HCT116 (cell line): ENCODE measurements at regions not wholly inside any gene's neighbourhood (a gene's known extent, or its start where the extent isn't known, plus 50 kb on each side); places are given as distances from the start of the nearest gene placed in this dataset.

Experiments used
- ATAC-seq: fragments of 200-7000 bp; cut with Tn5 transposase; 2 replicates; pipeline ENCODE4 v1.9.1; 2020; ENCODE audit warnings: mild to moderate bottlenecking, moderate library complexity
- BruUV-seq: library from RNA; stranded (reverse); fragments of 400-500 nt; replicated peaks from 2 replicates; lab custom pipeline; 2021; lab: Mats Ljungman, UMichigan
- CTCF ChIA-PET: fragments of 300-600 bp; sonication (Branson Sonifier 250); formaldehyde crosslinking; loops from one replicate; lab custom pipeline; 2021; ENCODE audit warnings: antibody characterized with exemption; lab: Charles Lee
- POLR2A ChIA-PET: fragments of 300-600, 350-600 bp; sonication (Branson Sonifier 250); formaldehyde crosslinking; loops from one replicate; lab custom pipeline; 2021; ENCODE audit warnings: antibody characterized with exemption; lab: Charles Lee
- RAD21 ChIA-PET, 2 experiments: fragments of 300-600 bp; sonication (Branson Sonifier 250); formaldehyde crosslinking; loops; one replicate each; lab custom pipeline; 2023; ENCODE audit warnings: low total read pairs in 2 of 2; ENCODE audit not compliant: uncharacterized antibody in 2 of 2, unreplicated experiment in 2 of 2, low non-redundant PET in 1 of 2; lab: Charles Lee
- DNase-seq: peaks from one replicate; pipeline ENCODE4 v3.0.0-alpha.2; 2010; ENCODE audit warnings: low read depth, low spot score
- H2AFZ ChIP-seq: fragments of 200-600 bp; shearing (Covaris generic), sonication (generic); 2 replicates; pipeline ENCODE4 v1.6.1; 2017; ENCODE audit warnings: low read depth, mixed run types, mixed read lengths, antibody characterized with exemption, low read length; ENCODE audit not compliant: poor library complexity, severe bottlenecking
- H3K27ac ChIP-seq: 2 replicates; pipeline ENCODE4 v1.5.1; 2012; ENCODE audit warnings: low read depth, low read length
- H3K27me3 ChIP-seq: fragments of 200-600 bp; sonication (generic); 2 replicates; pipeline ENCODE4 v1.6.1; 2016; ENCODE audit warnings: mixed run types, low read length, mixed read lengths; ENCODE audit not compliant: insufficient read depth
- H3K36me3 ChIP-seq, 2 experiments: fragments of 200-500 bp in 1 of 2; fragments of 200-600 bp in 1 of 2; sonication (Bioruptor generic) in 1 of 2; sonication (generic) in 1 of 2; 2 replicates each; pipeline versions ENCODE4 v1.5.1 to v1.6.1; 2014 to 2016; ENCODE audit warnings: low read length in 2 of 2, inconsistent platforms in 1 of 2, mixed read lengths in 1 of 2, mixed run types in 1 of 2; ENCODE audit not compliant: insufficient read depth in 2 of 2, control insufficient read depth in 1 of 2
- H3K4me1 ChIP-seq, 2 experiments: fragments of 200-600 bp in 1 of 2; sonication (generic) in 1 of 2; 2 replicates each; pipeline versions ENCODE4 v1.5.1 to v1.6.1; 2012 to 2017; ENCODE audit warnings: low read length in 2 of 2, inconsistent platforms in 1 of 2, mild to moderate bottlenecking in 1 of 2, mixed read lengths in 1 of 2, mixed run types in 1 of 2, moderate library complexity in 1 of 2; ENCODE audit not compliant: insufficient read depth in 2 of 2, control insufficient read depth in 1 of 2
- H3K4me2 ChIP-seq: fragments of 200-600 bp; sonication (generic); 2 replicates; pipeline ENCODE4 v1.6.1; 2017; ENCODE audit warnings: mixed run types, low read length, mixed read lengths
- H3K4me3 ChIP-seq, 2 experiments: fragments of 200-600 bp in 1 of 2; sonication (generic) in 1 of 2; replicated peaks in 1 of 2; 2 replicates each; pipeline ENCODE4 v1.5.1; 2011 to 2016; ENCODE audit warnings: low read length in 2 of 2, control low read depth in 1 of 2, low read depth in 1 of 2, mild to moderate bottlenecking in 1 of 2, mixed read lengths in 1 of 2, mixed run types in 1 of 2
- H3K79me2 ChIP-seq: fragments of 200-600 bp; sonication (generic); 2 replicates; pipeline ENCODE4 v1.6.1; 2017; ENCODE audit warnings: mild to moderate bottlenecking, mixed run types, low read length, moderate library complexity, mixed read lengths; ENCODE audit not compliant: insufficient read depth
- H3K9ac ChIP-seq: fragments of 200-600 bp; sonication (generic); 2 replicates; pipeline ENCODE4 v1.6.1; 2016; ENCODE audit warnings: low read length, mixed read lengths
- H3K9me2 ChIP-seq: fragments of 200-600 bp; sonication (generic), shearing (Covaris generic); 2 replicates; pipeline ENCODE4 v1.6.1; 2017; ENCODE audit warnings: mixed run types, mild to moderate bottlenecking, moderate library complexity; ENCODE audit not compliant: insufficient read depth
- H3K9me3 ChIP-seq, 2 experiments: fragments of 200-500 bp in 1 of 2; fragments of 200-600 bp in 1 of 2; sonication (Bioruptor generic) in 1 of 2; sonication (generic) in 1 of 2; 2 replicates each; pipeline ENCODE4 v1.6.1; 2014 to 2017; ENCODE audit warnings: low read length in 2 of 2, mixed read lengths in 2 of 2, inconsistent platforms in 1 of 2, low read depth in 1 of 2, mild to moderate bottlenecking in 1 of 2, mixed run types in 1 of 2, moderate library complexity in 1 of 2; ENCODE audit not compliant: control insufficient read depth in 1 of 2, insufficient read depth in 1 of 2
- H4K20me1 ChIP-seq: fragments of 200-600 bp; sonication (generic), shearing (Covaris generic); 2 replicates; pipeline ENCODE4 v1.6.1; 2017; ENCODE audit warnings: mixed run types, mild to moderate bottlenecking, moderate library complexity; ENCODE audit not compliant: insufficient read depth
- CBX3 ChIP-seq: IDR thresholded peaks from 2 replicates; pipeline ENCODE4 v1.6.1; 2012; ENCODE audit warnings: low read depth
- CEBPB ChIP-seq: IDR thresholded peaks from 2 replicates; pipeline ENCODE4 v1.6.1; 2012; ENCODE audit warnings: low read depth
- EGR1 ChIP-seq: IDR thresholded peaks from 2 replicates; pipeline ENCODE4 v1.6.1; 2012; ENCODE audit warnings: low read depth
- ELF1 ChIP-seq: IDR thresholded peaks from 2 replicates; pipeline ENCODE4 v1.6.1; 2012; ENCODE audit warnings: low read depth, borderline replicate concordance
- EZH2phosphoT487 ChIP-seq: fragments of 200-600 bp; IDR thresholded peaks from 2 replicates; pipeline ENCODE4 v1.6.1; 2018; ENCODE audit warnings: antibody characterized with exemption, borderline replicate concordance
- FOSL1 ChIP-seq: IDR thresholded peaks from 2 replicates; pipeline ENCODE4 v1.6.1; 2012; ENCODE audit warnings: low read depth
- JUND ChIP-seq: IDR thresholded peaks from 2 replicates; pipeline ENCODE4 v1.6.1; 2012
- POLR2A ChIP-seq: IDR thresholded peaks from 2 replicates; pipeline ENCODE4 v1.7.0; 2011; ENCODE audit warnings: borderline replicate concordance; ENCODE audit not compliant: insufficient read depth, insufficient read length; ENCODE audit errors: extremely low read depth
- POLR2AphosphoS5 ChIP-seq: IDR thresholded peaks from 2 replicates; pipeline ENCODE4 v1.6.1; 2011; ENCODE audit warnings: mild to moderate bottlenecking, low read depth, low read length, moderate library complexity
- SP1 ChIP-seq: IDR thresholded peaks from 2 replicates; pipeline ENCODE4 v1.6.1; 2012; ENCODE audit warnings: low read depth
- ZFX ChIP-seq: fragments of 450-650 bp; IDR thresholded peaks from 2 replicates; pipeline ENCODE4 v1.6.1; 2017
- intact Hi-C: fragments of 100-400 bp; cut with micrococcal nuclease; formaldehyde crosslinking; loops from 2 replicates; pipeline ENCODE4 v1.10.0; 2022
- TF ChIP-seq, protein P1 (sequence below): IDR thresholded peaks from 2 replicates; pipeline ENCODE4 v1.6.1; 2012

DNA sequence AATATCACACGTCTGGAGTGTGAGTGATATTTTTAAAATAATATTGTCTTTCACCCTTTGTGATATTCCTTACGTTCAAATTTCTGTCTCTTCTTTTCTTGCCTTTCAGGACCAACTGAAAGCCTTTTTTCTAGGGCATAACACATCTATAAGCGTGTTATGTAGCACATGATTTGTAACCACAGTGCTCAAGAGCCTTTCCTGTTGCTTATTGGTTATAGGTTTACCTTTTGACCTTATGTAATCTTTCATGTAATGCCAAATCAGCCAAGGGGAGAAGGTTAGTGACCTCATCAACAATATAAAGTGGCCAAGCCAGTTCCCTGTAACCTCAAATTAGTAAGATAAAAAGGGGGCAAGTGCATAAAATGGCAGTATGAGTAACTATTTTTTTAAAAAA lies 480.2 kb downstream of the AMY1C start:
- DNase-seq: no peak
- no peak for ATAC-seq
- BruUV-seq: no TSS peak
- Histone ChIP-seq H3K4me2 (no peak overlapping the region), H3K36me3 (no peaks in the 10 kb centered on the region), H3K79me2 (no peaks in the 10 kb centered on the region), H3K4me3 (no peak overlapping the region), H4K20me1 (no peaks in the 10 kb centered on the region), H2AFZ (no peak overlapping the region), H3K9me3 (peaks cover 3 to 7% of the 10 kb centered on the region in 2 experiments; a peak in 2 of 4 replicates), H3K27me3 (no peaks in the 10 kb centered on the region), H3K9me2 (no peaks in the 10 kb centered on the region), H3K27ac (no peak overlapping the region), H3K4me1 (no peaks in the 10 kb centered on the region), H3K9ac (no peak overlapping the region)
- TF ChIP-seq, protein P1, sequence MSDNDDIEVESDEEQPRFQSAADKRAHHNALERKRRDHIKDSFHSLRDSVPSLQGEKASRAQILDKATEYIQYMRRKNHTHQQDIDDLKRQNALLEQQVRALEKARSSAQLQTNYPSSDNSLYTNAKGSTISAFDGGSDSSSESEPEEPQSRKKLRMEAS: no peak
- TF ChIP-seq POLR2A (no peak), ZFX (no peak), EGR1 (no peak)
- POLR2A ChIA-PET: no interaction called here
- intact Hi-C loops: no loop called here
- CTCF ChIA-PET: no interaction called here
- RAD21 ChIA-PET: no interaction called here

DNA sequence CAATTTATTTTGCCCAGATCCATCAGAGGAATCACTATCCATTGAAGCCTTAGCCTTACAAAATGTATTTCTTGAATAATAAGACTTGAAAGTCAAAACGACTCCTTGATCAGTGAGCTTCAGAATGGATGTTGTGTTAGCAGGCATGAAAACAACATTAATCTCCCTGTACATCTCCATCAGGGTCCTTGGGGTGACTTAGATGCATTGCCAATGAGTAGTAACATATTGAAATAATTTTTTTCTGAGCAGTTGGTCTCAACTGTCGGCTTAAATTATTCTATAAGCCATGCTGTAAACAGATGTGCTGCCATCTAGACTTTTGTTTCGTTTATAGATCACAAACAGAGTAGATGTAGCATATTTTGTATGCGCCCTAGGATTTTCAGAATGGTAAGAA lies 482.0 kb downstream of the AMY1C start:
- peaks cover 8 to 17% of the 10 kb centered on the region in 2 experiments; a peak in 2 of 4 replicates for H3K9me3 ChIP-seq
- intact Hi-C loops: no loop called here
- ATAC-seq: no peak
- H3K4me3 ChIP-seq: no peak overlapping the region
- no TSS peak for BruUV-seq
- no peak overlapping the region for H3K27ac ChIP-seq
- no peaks in the 10 kb centered on the region for H4K20me1 ChIP-seq
- no peak overlapping the region for H3K4me2 ChIP-seq
- no peaks in the 10 kb centered on the region for H3K4me1 ChIP-seq
- H3K36me3 ChIP-seq: no peaks in the 10 kb centered on the region
- POLR2A ChIA-PET: no interaction called here
- no peak overlapping the region for H2AFZ ChIP-seq
- H3K27me3 ChIP-seq: no peaks in the 10 kb centered on the region
- DNase-seq: no peak
- no peaks in the 10 kb centered on the region for H3K9me2 ChIP-seq
- H3K9ac ChIP-seq: no peak overlapping the region
- CTCF ChIA-PET: no interaction called here
- H3K79me2 ChIP-seq: no peaks in the 10 kb centered on the region
- TF ChIP-seq FOSL1: no peak
- no peak for TF ChIP-seq SP1
- no peak for TF ChIP-seq POLR2AphosphoS5
- TF ChIP-seq ELF1: no peak
- TF ChIP-seq, protein P1: no peak
- TF ChIP-seq POLR2A: no peak
- TF ChIP-seq EGR1: no peak
- TF ChIP-seq CEBPB: no peak
- no peak for TF ChIP-seq CBX3
- TF ChIP-seq JUND: no peak
- TF ChIP-seq EZH2phosphoT487: no peak
- RAD21 ChIA-PET: no interaction called here
